NCI-H446 (cell line): ENCODE measurements at regions not wholly inside any gene's neighbourhood (a gene's known extent, or its start where the extent isn't known, plus 50 kb on each side); places are given as distances from the start of the nearest gene placed in this dataset.
"Not testable (repeated sequence)": the region's sequence is repeated elsewhere in the genome, so short reads cannot be mapped to it uniquely, and the experiment has no call there.

ENCODE experiments used
- DNase-seq, 2 experiments: peaks; one replicate each; lab custom pipeline; 2025; lab: John Stamatoyannopoulos, UW

DNA sequence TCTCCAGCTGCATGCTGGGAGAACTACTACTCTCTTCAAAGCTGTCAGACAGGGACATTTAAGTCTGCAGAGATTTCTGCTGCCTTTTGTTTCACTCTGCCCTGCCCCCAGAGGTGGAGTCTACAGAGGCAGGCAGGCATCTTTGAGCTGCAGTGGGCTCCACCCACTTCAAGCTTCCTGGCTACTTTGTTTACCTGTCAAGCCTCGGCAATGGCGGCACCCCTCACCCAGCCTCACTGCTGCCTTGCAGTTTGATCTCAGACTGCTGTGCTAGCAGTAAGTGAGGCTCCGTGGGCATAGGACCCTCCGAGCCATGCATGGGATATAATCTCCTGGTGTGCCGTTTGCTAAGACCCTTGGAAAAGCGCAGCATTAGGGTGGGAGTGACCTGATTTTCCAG is 61.7 kb downstream of the DMRTA1 start:
- DNase-seq: not testable (repeated sequence)

DNA sequence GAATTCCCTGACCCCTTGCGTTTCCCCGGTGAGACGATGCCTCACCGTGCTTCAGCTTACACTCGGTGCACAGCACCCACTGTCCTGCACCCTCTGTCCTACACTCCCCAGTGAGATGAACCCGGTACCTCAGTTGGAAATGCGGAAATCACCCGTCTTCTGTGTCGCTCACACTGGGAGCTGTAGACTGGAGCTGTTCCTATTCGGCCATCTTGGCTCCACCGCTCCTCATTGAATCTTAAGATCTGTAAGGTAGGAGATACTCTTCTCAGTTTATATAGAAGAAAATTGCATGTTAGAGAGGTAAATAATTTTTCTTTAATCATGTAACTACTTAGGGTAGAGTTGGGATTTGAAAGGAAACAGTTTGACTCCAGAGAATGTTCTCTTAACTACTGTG is 62.2 kb downstream of the DMRTA1 start:
- no peak for DNase-seq

DNA sequence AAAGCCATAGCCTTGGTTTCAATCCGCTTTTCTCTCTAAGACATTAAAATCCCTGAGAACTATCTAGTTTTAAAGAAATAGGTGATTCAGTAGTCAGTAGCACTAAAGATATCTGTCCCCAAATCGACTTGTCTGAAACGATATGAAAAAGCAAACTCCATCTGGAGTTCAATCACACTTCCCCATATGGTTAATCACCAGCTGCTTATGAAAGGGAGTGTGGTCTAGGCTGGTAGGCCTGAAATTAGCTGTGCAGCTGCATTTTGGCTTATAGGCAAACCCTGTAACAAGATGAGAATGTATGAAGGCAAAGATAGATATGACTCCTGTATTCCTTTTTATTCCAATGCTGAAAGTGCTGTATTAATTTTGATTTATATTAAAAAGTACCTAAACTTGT is 65.9 kb downstream of the DMRTA1 start:
- peak in 1 of 2 experiments; percentile 29 for DNase-seq

DNA sequence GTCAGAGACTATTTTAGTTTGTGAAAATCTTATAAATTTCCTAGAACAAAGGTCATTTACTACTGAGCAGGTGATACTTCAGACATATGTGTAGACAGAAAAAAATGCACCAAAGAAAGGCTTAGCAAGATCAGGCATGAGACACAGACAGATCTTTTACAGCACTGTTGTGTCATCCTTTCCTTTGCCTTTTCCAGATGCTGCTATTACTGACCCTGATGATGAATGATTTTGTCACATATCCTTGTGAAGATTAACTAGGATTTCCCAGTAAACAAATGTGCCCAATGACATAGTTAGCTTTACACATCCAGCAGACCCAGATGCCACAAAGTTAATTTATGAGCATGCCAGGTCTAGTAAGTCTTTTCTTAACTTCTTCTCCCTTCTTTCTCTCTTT is 68.2 kb downstream of the DMRTA1 start:
- DNase-seq: no peak

DNA sequence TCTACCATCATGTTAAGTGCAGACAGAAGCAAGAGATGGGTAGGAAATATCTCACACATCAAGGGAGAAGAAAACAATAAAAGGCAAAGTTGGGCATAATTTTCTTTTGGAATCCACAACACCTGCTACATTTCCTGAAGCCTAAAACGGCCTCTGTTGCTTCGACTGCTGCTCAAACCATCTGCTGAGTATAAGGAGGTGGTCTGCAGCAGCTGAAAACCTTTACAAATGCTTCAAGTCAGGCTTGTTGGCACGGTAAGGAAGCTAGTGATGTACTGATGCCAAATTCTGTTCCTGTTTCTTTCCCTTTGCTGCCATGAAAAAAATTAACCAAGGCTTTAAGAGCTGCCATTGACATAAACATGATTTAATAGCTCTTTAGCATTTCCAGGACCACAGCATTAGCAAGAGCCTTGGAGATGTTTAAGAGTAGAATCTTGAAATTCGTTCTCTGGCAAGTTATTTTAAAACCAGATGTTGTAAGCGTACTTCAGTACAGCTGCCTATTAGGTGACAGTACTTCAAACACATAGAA is 75.6 kb downstream of the DMRTA1 start:
- DNase-seq: peak in 1 of 2 experiments; percentile 64

DNA sequence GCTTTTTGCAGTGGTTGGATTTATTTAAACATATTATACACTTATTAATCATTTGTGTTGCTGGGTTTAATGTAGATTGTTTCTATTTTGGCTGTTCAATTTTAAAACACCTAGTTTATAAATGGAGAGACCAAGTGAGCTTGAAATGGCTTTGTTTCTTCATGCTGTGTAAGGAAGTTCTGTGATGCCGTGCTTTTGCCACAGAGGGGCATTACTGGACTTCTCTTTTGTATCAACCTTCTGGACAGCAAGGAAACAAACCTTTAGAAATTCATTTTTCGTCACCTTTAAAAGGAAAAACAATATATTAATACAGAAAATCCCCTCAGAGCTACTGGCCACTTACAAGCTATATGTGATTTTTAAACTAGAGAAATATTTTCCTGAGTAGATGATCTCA is 81.9 kb downstream of the DMRTA1 start:
- peak in 1 of 2 experiments; percentile 62 for DNase-seq

DNA sequence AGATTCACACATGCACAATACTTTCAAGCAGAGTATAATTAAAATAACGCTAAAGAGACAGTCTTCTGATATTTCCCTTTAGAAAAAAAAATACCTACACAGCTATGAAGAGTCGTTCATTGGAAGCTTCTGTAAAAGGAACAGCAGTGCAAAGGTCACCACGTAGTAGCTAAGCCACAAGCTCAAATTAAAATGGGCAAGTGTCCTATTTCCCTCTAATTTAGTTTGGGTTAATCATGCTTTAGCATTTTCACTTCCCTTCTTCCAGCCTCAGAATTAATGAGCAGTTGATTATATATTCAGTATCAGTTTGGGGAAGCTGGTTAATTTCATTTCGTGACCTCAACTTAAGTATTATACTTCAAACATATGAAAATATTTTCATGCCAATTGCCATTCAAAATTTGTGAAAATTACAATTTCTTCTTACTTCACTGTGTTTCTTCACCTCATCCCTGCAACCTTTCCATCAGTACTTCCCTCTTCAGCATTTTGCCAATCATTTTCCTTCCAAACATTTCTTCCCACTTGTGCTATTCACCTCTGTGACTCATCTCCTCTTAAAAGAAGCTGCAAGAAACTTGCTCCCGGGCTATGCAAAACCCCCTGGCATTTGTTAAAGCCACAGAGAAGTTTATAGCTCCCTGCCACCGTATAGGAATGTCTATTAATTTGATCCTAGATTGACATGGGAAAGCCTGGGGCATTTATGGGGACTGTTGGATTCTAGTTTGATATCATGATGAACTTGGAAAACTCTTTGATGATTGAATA is 83.0 kb downstream of the DMRTA1 start:
- DNase-seq: no peak

DNA sequence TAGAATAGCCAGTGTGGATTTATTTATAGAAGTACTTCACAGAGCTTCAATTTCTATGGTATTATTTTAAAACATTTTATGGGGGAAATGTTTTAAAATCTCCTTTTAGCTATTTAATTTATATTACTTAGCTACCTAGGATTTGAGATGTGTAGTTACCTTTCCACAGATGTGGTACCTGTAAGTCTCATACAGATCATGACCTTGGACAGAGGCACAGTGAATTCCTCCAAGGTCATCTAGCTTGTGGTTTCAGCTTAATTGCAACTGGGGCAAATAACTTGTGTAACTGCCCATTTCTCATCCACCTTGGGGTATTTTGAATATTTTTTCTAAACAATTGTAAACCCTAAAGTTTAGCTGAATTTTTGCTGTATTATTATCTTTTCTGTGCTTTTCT is 89.2 kb downstream of the DMRTA1 start:
- no peak for DNase-seq

DNA sequence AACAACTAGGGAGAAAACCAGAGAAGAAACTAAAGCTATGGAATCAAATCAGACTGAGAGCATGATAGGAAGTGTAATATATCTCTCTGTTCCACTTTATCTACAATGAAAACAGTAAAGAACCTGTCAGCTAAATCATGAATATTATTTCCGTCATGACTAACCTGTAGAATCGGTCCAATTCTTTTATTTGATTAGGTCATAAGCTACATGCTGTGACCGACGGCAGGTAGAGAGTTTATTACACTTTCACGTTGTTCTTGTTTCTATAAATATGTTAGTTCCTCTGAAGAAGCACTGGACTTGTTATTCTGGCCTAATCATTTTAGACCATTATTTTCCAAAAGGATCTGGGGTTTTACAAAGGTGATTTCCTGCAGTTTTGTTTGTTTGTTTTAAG is 91.1 kb downstream of the DMRTA1 start:
- DNase-seq: no peak

DNA sequence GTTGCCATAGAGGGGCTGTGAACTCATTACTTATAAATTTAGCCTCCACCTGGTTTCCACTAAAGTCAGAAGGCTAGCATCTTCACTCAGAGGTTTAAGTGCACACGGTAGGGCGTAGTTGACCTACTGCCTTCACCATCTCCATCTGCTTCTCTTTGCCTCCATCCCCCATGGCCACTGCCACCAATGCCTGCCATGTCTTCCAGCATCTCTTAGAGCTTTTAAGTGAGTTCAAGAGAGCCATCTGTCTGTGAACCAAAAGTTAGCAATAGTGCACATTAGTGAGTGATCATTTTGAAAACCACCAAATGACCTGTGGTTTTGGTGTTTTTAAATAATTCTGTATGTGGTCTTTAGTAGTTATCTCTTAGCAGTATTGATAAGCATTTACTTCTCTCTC is 102.0 kb downstream of the DMRTA1 start:
- DNase-seq: no peak

DNA sequence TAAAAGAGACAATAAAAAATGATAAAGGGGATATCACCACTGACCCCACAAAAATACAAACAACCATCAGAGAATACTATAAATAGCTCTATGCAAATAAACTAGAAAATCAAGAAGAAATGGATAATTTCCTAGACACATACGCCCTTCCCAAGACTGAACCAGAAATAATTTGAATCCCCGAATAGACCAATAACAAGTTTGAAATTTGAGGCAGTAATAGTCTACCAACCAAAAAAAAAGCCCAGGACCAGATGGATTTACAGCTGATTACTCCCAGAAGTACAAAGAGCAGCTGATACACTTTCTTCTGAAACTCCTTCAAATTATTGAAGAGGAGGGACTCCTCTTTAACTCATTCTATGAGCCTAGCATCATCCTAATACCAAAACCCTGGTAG is 128.1 kb downstream of the DMRTA1 start:
- DNase-seq: no peak

DNA sequence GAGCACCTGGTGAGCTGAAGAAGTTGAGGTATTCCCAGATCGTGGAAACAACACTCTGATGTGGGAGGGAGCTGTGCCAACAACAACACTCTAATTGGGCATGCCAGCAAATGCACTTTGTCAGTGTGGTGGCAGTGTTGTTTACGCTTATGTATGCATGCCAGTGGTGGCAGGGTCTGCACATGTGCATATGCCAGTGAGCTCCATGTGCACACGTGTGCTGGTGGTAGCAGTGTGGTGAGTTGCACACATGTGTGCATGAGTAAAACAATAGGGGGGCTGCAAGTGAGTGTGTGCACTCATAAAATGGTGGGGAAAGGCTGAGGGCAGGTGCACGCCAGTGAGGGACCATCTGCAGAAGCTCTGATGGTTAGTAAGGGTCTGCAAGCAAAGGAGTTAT is 134.2 kb downstream of the DMRTA1 start:
- no peak for DNase-seq

DNA sequence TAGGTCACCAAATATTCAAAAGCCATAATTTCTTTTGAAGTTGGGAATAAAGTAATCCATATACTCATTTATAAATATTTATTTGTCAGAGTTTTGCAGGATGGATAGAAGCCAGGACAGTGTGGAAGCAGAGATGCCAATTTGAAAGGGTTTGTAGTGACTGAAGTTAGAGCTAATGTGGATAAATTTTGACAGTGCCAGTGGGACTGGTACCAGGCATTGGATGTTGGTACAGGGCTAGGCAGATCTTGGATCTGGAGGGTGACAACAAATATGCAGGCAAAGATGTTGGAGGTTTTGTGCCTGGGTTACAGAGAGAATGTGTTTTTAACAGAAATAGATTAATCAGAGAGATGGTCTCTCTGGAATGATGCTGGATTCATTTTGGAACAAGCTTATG is 135.6 kb downstream of the DMRTA1 start:
- no peak for DNase-seq

DNA sequence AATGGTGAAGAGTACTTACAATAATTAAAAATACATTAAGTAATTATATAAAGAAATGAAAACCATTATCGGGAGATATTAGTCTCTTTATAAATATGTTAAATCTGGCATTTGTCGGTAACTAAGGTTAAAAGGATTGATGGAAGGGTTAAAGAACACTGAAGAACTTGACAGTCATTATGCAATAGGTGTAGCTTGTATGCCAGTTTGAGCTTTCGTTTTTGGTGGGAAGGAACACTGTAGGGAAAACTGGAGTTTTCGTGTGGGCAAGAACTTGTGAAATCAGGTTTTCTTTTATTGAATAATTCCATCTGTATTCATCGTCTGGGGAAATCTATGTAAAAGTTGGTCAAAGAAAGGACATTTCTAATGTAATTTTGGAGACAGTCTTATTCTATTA is 142.3 kb downstream of the DMRTA1 start:
- DNase-seq: no peak

DNA sequence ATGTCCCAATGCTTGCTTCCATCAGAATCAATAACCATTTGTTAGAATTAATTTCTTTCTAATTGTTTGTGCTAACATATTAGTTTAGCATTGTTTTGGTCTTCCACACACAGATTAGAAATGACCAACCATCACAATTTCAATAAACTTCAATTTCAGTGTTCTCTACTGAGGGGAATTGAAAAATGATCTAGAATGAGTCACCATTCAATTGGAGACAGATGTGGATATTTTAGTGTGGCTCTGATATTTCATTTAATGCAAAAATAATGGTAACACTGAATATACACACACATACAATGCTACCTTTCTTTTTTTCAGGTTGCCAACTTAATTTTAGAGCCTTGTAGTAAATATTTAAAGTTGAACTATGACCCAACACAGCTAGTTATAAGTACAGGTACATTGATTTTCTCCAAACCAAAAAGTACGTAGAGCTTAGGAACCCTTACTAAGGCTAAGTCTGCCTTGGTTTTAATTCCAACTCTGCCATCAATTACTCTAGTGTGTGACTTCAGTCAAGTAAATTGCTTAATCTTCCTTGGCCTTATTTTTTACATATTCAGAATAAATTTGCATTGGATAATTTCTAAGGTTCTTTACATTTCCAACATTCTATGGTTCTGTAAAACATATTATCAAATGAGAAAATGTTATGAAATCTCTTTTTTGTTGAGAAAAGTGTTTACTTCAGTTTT is 143.9 kb downstream of the DMRTA1 start:
- no peak for DNase-seq

DNA sequence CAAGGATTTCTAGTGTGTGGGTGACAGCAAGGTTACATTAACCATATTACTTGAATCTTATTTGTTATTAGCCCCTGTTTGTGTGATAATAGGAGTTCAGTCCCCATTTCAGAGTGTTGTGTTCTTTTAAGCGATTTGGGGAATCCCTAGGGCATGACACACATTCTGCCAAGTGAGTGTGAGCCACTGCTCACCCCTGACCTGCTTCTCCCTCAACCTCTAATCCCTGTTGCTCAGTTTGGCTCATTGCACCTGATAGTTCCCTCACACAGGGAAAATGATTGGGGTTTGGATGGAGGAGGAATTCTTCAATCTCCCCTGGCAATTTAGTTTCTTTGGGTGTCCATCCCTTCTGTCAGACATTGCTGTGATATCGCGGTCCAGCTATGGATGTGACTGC is 149.2 kb downstream of the DMRTA1 start:
- DNase-seq: no peak

DNA sequence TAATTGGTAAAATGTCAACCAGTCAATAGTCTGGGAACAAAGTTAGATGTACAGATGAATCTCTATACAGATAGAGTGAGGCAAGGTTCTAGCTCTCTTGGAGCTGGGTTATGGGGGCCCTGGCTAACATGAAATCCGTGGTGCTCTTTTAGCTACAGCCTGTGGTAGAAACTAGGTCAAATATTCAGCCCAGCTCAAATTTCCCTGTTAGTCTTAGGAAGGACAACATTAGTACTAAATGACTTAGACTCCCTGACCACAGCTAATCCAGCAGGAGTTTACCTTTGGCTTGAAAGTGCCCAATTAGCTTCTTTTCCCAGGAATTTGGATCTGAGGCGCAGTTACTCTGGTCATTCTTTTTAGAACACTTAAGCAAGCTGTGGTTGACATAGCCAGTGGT is 170.5 kb downstream of the DMRTA1 start:
- DNase-seq: no peak

DNA sequence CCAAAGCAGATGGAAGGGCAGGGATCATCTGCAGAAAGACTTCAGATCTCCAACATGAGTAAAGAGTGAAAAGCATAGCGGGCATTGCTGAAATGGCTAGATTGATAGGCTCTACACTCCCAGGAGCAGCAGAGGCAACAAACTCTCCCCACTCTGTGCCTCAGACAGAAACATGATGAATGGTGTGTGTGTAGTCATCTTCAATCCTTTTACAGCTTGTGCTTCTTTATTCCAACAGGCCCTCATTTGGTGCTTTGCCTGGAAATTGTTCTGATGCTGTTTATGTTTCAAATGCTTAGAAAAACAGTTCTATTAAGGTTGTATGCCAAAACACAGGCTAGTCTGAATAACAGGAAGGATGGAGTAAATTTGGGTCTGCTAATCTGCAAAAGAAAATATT is 176.2 kb downstream of the DMRTA1 start:
- DNase-seq: peak in 1 of 2 experiments; percentile 31

DNA sequence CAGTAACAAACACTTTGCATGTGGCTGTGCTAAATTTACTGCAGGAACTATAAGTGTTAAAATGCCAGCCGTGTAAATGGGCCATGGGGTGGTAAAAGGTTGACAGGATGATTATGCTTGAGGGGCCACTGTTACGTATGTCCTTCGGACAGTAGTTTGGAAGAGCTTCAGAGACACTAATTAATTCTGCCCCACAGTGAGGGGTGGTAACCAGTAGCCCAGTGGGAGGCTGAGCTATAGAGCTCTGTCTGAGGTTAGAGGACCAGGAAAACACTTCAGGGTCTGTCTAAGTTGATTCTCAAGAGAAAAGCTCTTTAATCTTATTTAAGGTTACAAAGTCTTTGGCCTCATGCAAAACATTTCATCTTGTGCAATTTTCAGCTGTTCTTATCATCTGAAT is 176.6 kb downstream of the DMRTA1 start:
- no peak for DNase-seq

DNA sequence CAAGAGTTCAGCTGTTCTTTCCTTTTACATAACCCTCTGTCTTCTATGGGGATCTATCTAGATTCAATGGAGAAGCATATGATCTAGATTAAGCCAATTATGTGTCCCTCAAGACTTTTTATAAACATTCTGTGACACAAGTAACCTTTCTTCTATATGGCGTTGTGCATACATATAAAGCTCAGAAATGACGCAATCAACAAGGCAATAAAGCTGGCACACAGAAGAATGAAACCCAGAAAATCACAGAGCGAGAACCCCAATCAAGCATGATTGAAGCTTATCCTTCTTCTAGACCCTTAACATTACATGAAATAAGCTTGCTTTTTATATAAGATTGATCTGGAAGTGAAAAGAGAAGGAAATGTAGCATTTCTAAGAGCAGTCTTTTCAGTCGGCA is 178.9 kb downstream of the DMRTA1 start:
- DNase-seq: no peak

DNA sequence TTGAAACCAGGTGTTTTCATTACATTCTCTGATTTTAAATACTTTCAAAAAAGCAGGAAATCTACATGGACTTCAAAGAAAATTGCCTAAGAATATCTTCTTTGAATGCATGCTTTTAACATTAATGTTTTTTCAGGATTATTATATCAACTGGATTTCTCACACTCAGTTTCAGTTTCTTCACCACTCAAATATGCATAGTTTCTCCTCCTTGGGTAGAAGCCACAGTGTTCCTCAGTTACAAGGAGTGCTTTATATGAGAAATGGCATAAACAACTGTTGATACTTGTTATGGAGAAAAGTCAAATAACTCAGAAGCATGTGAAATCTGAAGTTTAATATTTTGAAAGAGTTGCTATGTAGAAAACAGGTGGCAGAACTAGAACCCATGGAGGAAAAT is 196.9 kb downstream of the DMRTA1 start:
- no peak for DNase-seq

DNA sequence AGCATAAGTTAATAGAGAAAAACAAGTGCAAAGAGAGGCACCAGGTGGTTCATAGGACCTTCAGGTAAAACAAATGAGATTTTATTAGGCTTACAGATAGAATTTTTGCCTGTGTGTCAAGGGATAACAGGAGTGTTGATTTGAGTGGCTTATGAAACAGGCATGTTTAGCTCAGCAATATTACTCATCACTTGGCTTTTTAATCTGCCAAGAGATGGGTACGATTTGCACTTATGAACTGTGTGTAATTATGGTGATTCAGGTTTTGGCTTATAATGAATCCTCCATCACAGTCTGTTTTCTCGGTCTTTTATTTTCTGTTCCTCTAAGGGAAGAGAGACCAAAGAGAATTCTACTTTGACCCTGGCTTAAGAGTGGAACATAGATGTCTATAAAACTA is 199.3 kb downstream of the DMRTA1 start:
- DNase-seq: peak in 1 of 2 experiments; percentile 60

DNA sequence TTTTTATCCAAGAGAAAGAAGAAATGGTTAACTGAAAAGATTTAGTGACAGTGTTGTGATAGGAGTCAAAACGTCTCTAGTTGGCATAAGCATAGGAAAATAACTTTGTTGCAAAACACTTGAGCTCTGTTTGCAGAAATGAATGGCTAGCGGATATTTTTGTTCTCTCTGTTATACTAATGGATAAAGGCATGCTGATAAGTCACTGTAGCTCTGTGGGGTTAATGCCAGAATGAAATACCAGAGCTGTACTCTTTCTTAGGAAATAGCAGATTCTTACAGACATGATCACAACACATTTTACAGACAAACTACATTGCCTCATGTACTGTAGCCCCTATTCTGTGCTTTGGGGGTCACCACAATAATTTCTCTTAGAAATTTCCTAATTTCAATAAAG is 202.8 kb downstream of the DMRTA1 start:
- no peak for DNase-seq

DNA sequence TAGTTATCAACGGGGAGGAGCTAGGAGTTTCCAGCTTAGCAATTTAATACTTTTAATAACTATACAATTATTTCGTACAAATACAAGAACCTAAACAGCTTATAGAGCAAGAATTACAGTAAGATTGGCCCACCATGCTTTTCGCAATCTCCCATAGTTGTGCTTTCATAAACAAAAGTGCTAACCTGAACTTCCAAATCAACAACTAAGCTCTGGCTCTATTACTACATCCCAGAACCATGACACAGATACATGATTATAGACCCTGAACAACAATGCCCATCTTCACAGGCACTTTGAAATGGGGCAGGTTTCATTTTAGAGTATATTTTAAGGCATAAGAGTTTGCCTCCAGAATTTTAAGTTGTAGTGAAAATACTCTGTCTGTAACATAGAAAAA is 203.5 kb downstream of the DMRTA1 start:
- no peak for DNase-seq
